Neural progenitor cell (in vitro differentiated cells): ENCODE measurements at regions not wholly inside any gene's neighbourhood (a gene's known extent, or its start where the extent isn't known, plus 50 kb on each side); places are given as distances from the start of the nearest gene placed in this dataset.

Experiments used
- DNase-seq: peaks from one replicate; pipeline ENCODE4 v3.0.0-alpha.2; 2016; ENCODE audit warnings: low spot score
- H2AFZ ChIP-seq: fragments of 200-600 bp; sonication (generic); replicated peaks from 2 replicates; pipeline ENCODE4 v1.6.1; 2016; ENCODE audit warnings: antibody characterized with exemption
- H3F3A ChIP-seq: fragments of 200-600 bp; sonication (generic); 2 replicates; pipeline ENCODE4 v1.6.1; 2016; ENCODE audit warnings: antibody characterized with exemption, low read depth
- H3K27ac ChIP-seq: fragments of 200-600 bp; sonication (generic); 2 replicates; pipeline ENCODE4 v1.5.1; 2016; ENCODE audit warnings: mild to moderate bottlenecking
- H3K27me3 ChIP-seq: fragments of 200-600 bp; sonication (generic); 2 replicates; pipeline ENCODE4 v1.6.1; 2016; ENCODE audit warnings: mild to moderate bottlenecking, moderate library complexity
- H3K36me3 ChIP-seq: fragments of 200-600 bp; sonication (generic); 2 replicates; pipeline ENCODE4 v1.5.1; 2016
- H3K4me1 ChIP-seq: fragments of 200-600 bp; sonication (generic); 2 replicates; pipeline ENCODE4 v1.6.1; 2016; ENCODE audit warnings: mixed run types
- H3K4me2 ChIP-seq: fragments of 200-600 bp; sonication (generic); 2 replicates; pipeline ENCODE4 v1.6.1; 2016
- H3K4me3 ChIP-seq: fragments of 200-600 bp; sonication (generic); 2 replicates; pipeline ENCODE4 v1.5.1; 2016
- H3K79me2 ChIP-seq: fragments of 200-600 bp; sonication (generic); 2 replicates; pipeline ENCODE4 v1.6.1; 2016; ENCODE audit warnings: low read depth
- H3K9ac ChIP-seq: fragments of 200-600 bp; sonication (generic); 2 replicates; pipeline ENCODE4 v1.6.1; 2016
- H3K9me3 ChIP-seq: fragments of 200-600 bp; sonication (generic); 2 replicates; pipeline ENCODE4 v1.5.1; 2016; ENCODE audit warnings: low read depth
- H4K20me1 ChIP-seq: fragments of 200-600 bp; sonication (generic); 2 replicates; pipeline ENCODE4 v1.6.1; 2016; ENCODE audit warnings: low read depth
- H3K27ac Mint-ChIP-seq: 3 replicates; pipeline ENCODE4 v1.8.0; 2021; ENCODE audit warnings: mixed read lengths
- H3K27me3 Mint-ChIP-seq: 2 replicates; pipeline ENCODE4 v1.8.0; 2022; ENCODE audit warnings: low read depth, mild to moderate bottlenecking, inconsistent platforms, moderate library complexity, mixed read lengths; ENCODE audit not compliant: insufficient read depth
- H3K36me3 Mint-ChIP-seq: 3 replicates; pipeline ENCODE4 v1.8.0; 2021; ENCODE audit warnings: mixed read lengths
- H3K4me1 Mint-ChIP-seq: 3 replicates; pipeline ENCODE4 v1.8.0; 2021; ENCODE audit warnings: mixed read lengths
- H3K4me3 Mint-ChIP-seq: 3 replicates; pipeline ENCODE4 v1.8.0; 2021; ENCODE audit warnings: mild to moderate bottlenecking, moderate library complexity, mixed read lengths
- H3K9me3 Mint-ChIP-seq: 3 replicates; pipeline ENCODE4 v1.8.0; 2020; ENCODE audit warnings: mixed read lengths
- EZH2 ChIP-seq: fragments of 200-600 bp; sonication (generic); IDR thresholded peaks from 2 replicates; pipeline ENCODE4 v1.6.1; 2017; ENCODE audit warnings: antibody characterized with exemption, mild to moderate bottlenecking, moderate library complexity
- EZH2phosphoT487 ChIP-seq: fragments of 200-600 bp; sonication (generic); IDR thresholded peaks from 2 replicates; pipeline ENCODE4 v1.6.1; 2017; ENCODE audit warnings: antibody characterized with exemption
- TF ChIP-seq, protein P1 (sequence below): fragments of 200-600 bp; sonication (generic); IDR thresholded peaks from 2 replicates; pipeline ENCODE4 v1.5.1; 2017; ENCODE audit warnings: antibody characterized with exemption, mild to moderate bottlenecking

DNA sequence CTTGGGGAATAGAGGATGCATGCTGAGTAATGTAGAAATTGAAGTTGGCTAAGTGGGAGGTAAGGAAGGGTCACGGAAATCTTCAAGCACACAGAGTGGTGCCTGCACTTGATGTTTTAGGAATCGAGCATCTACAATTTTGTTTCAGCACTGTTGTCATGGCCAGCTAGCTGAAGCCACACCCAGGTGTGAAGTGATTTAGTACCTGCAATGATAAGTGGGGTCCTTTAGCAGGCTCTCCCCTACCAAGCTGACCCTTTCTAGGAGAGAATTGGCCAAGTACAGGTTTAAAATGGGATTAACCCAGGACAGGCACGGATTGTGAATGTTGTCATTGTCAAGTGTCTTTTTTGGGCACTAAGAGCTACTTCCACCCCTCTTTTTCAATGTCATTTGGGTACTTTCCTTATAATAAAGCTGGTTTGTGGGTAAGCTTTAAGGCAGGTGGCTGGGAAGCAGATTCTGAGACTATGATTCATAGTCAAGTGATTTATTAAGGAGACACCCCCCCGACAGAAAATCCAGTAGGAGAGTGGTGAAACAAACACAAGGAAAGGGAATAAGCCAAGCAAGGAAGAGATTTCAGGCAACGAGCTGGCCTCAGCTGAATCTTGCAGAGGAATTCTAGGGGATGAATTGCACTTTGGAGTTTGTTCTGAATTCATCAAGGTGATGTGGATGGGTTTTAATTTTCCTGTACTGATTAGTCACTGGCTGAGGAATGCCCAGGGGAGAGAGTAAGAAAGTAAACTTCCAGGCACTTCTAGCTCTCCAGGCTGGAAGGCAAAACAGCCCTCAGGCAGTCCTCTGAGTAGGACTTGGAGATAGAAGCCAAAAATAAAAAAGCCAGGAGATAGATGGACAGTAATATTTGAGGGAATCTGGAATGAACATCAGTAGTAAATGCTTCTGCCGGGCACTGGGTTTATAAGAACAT, 1128.4 kb downstream of the SORCS3 start:
- Mint-ChIP-seq H3K9me3 (no peaks in the 10 kb centered on the region), H3K4me1 (peaks cover 9% of the 10 kb centered on the region), H3K4me3 (no peak overlapping the region), H3K27ac (no peak overlapping the region), H3K36me3 (no peaks in the 10 kb centered on the region), H3K27me3 (peaks cover 6% of the 10 kb centered on the region)
- peaks cover 9% of the 10 kb centered on the region for H3K4me1 ChIP-seq
- no peak overlapping the region for H3K4me2 ChIP-seq
- no peak overlapping the region for H2AFZ ChIP-seq
- DNase-seq: no peak
- H3F3A ChIP-seq: no peaks in the 10 kb centered on the region
- no peaks in the 10 kb centered on the region for H3K9me3 ChIP-seq
- no peaks in the 10 kb centered on the region for H3K79me2 ChIP-seq
- H3K9ac ChIP-seq: no peak overlapping the region
- no peak overlapping the region for H3K4me3 ChIP-seq
- no peaks in the 10 kb centered on the region for H3K27me3 ChIP-seq
- no peaks in the 10 kb centered on the region for H3K36me3 ChIP-seq
- no peaks in the 10 kb centered on the region for H4K20me1 ChIP-seq
- no peak overlapping the region for H3K27ac ChIP-seq
- no peak for TF ChIP-seq EZH2
- TF ChIP-seq EZH2phosphoT487: no peak
- TF ChIP-seq, protein P1, sequence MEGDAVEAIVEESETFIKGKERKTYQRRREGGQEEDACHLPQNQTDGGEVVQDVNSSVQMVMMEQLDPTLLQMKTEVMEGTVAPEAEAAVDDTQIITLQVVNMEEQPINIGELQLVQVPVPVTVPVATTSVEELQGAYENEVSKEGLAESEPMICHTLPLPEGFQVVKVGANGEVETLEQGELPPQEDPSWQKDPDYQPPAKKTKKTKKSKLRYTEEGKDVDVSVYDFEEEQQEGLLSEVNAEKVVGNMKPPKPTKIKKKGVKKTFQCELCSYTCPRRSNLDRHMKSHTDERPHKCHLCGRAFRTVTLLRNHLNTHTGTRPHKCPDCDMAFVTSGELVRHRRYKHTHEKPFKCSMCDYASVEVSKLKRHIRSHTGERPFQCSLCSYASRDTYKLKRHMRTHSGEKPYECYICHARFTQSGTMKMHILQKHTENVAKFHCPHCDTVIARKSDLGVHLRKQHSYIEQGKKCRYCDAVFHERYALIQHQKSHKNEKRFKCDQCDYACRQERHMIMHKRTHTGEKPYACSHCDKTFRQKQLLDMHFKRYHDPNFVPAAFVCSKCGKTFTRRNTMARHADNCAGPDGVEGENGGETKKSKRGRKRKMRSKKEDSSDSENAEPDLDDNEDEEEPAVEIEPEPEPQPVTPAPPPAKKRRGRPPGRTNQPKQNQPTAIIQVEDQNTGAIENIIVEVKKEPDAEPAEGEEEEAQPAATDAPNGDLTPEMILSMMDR: no peak

DNA sequence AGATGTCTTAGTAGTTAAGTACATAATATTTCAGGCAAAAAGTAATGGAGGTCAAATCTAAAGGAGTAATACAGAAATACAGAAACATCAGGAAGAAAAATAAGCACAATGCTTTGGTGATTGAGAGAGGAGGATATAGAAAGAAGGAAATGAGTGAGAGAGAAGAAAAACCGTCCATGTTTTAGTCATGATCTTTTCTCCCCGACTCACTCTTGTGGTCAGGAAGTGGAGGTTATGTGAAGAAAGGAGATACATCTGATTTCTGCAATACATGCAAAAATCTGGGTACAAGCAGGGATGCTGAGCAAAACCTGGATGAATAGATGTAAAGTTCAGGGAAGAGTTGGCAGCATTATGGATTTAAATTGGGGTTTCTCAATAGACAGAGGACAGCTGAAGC, 1122.5 kb downstream of the SORCS3 start:
- H3K4me1 Mint-ChIP-seq: peaks cover 6% of the 10 kb centered on the region
- no peaks in the 10 kb centered on the region for H3K36me3 Mint-ChIP-seq
- no peak overlapping the region for H3K4me3 ChIP-seq
- no peaks in the 10 kb centered on the region for H3K36me3 ChIP-seq
- no peak overlapping the region for H3K27ac Mint-ChIP-seq
- no peaks in the 10 kb centered on the region for H3K9me3 ChIP-seq
- peaks cover 20% of the 10 kb centered on the region for H3K4me1 ChIP-seq
- H2AFZ ChIP-seq: no peak overlapping the region
- no peaks in the 10 kb centered on the region for H3K9me3 Mint-ChIP-seq
- no peaks in the 10 kb centered on the region for H3K27me3 ChIP-seq
- TF ChIP-seq, protein P1: no peak
- no peak for TF ChIP-seq EZH2phosphoT487
- TF ChIP-seq EZH2: no peak
- no peak overlapping the region for H3K4me2 ChIP-seq
- H3K27me3 Mint-ChIP-seq: peaks cover 2% of the 10 kb centered on the region
- no peak overlapping the region for H3K4me3 Mint-ChIP-seq
- peaks cover 19% of the 10 kb centered on the region for H3F3A ChIP-seq
- H3K79me2 ChIP-seq: no peaks in the 10 kb centered on the region
- no peak overlapping the region for H3K9ac ChIP-seq
- no peak for DNase-seq
- no peak overlapping the region for H3K27ac ChIP-seq
- no peaks in the 10 kb centered on the region for H4K20me1 ChIP-seq

DNA sequence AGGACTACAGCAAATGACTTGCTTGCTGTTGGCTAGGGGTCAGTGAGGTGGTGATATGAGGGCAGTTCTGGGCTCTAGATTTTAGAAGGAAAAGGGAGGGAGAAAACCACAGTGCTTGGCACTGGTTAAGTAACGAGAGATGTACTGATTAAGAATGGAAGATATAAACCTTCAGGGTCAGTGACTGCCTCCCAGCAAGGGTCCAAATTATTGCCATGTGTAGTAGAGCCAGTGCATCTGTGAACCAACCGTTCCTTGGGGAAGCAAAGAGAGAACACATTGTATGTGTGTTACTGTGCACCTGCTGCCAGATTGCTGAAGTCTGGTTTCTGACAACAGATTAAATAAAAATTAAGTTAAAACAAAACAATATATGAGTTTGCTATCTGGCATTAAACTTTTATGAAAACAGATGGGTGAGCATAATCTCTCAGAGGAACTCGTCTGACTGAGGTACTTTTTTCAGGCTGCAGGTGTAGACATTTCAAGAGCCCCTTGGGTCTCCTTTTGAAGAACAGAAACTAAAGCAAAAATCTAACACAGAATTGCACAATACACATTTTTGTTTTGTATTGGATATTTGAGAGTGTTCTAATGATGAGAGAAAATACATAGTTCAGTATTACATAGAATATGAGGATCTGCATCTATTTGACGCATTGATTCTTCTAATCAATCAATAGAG, 1120.6 kb downstream of the SORCS3 start:
- no peaks in the 10 kb centered on the region for H3K9me3 Mint-ChIP-seq
- no peak overlapping the region for H3K4me3 ChIP-seq
- no peaks in the 10 kb centered on the region for H3K36me3 Mint-ChIP-seq

More for the DNA sequence above, 1120.6 kb downstream of the SORCS3 start:
- Mint-ChIP-seq H3K27ac (no peak overlapping the region), H3K4me3 (no peak overlapping the region), H3K4me1 (peaks cover 6% of the 10 kb centered on the region), H3K27me3 (peaks cover 2% of the 10 kb centered on the region)
- H2AFZ ChIP-seq: no peak overlapping the region
- no peak overlapping the region for H3K9ac ChIP-seq
- H3K27me3 ChIP-seq: no peaks in the 10 kb centered on the region
- H3K4me1 ChIP-seq: peaks cover 29% of the 10 kb centered on the region
- DNase-seq: no peak
- H3K79me2 ChIP-seq: no peaks in the 10 kb centered on the region
- H3K4me2 ChIP-seq: no peak overlapping the region
- H3K9me3 ChIP-seq: no peaks in the 10 kb centered on the region
- no peak overlapping the region for H3K27ac ChIP-seq
- H3K36me3 ChIP-seq: no peaks in the 10 kb centered on the region
- H4K20me1 ChIP-seq: no peaks in the 10 kb centered on the region
- H3F3A ChIP-seq: peaks cover 20% of the 10 kb centered on the region
- no peak for TF ChIP-seq EZH2
- TF ChIP-seq EZH2phosphoT487: no peak
- TF ChIP-seq, protein P1: no peak
